Endothelial cell of umbilical vein (primary cell): ENCODE measurements at regions not wholly inside any gene's neighbourhood (a gene's known extent, or its start where the extent isn't known, plus 50 kb on each side); places are given as distances from the start of the nearest gene placed in this dataset.

Experiments used
- FOS ChIP-seq: IDR thresholded peaks from 2 replicates; pipeline ENCODE4 v1.6.1; 2011; ENCODE audit warnings: mild to moderate bottlenecking, low read length, moderate library complexity, borderline replicate concordance; ENCODE audit not compliant: insufficient read depth
- MAX ChIP-seq: IDR thresholded peaks from 2 replicates; pipeline ENCODE4 v1.6.1; 2011; ENCODE audit not compliant: insufficient read depth, insufficient read length
- POLR2A ChIP-seq: IDR thresholded peaks from 2 replicates; pipeline ENCODE4 v1.6.1; 2012; ENCODE audit warnings: low read depth, mild to moderate bottlenecking, control low read depth, low read length
- TF ChIP-seq, protein P1 (sequence below), 2 donors: IDR thresholded peaks; 1 replicate in 1 of 2; 2 replicates in 1 of 2; pipeline ENCODE4 v1.5.1; 2011; ENCODE audit warnings: low read length in 2 of 2, mild to moderate bottlenecking in 2 of 2, moderate library complexity in 2 of 2, control low read depth in 1 of 2, inconsistent platforms in 1 of 2, low read depth in 1 of 2; ENCODE audit not compliant: insufficient read depth in 1 of 2; ENCODE audit errors: extremely low read depth in 1 of 2

DNA sequence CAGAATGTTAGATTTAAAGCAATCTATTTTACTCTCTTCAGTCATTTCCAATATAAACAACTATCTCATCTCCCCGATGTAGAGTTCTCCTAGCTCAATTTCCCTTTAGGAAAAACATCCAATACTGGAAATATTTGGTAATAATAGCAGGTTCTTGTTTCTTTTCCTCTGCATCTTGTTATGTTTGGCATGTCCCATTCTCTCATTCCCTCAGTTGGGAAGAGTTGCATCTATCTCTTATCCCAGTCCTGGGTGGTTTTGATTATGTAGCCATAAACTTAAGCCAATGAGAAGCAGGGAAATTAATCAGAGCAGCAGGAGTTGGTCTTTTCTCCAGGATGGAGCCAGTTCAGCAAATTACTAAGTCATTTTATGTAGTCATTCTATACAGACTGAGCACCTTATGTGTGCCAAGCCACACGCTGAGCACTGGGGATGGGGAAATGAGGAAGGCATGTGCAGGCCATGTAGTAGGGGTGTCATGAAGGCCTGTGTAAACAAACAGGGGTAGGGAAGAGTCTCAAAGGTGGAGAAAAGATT lies 418.2 kb upstream of the NFIA start:
- TF ChIP-seq FOS (no peak), POLR2A (no peak), MAX (no peak)
- TF ChIP-seq, protein P1, sequence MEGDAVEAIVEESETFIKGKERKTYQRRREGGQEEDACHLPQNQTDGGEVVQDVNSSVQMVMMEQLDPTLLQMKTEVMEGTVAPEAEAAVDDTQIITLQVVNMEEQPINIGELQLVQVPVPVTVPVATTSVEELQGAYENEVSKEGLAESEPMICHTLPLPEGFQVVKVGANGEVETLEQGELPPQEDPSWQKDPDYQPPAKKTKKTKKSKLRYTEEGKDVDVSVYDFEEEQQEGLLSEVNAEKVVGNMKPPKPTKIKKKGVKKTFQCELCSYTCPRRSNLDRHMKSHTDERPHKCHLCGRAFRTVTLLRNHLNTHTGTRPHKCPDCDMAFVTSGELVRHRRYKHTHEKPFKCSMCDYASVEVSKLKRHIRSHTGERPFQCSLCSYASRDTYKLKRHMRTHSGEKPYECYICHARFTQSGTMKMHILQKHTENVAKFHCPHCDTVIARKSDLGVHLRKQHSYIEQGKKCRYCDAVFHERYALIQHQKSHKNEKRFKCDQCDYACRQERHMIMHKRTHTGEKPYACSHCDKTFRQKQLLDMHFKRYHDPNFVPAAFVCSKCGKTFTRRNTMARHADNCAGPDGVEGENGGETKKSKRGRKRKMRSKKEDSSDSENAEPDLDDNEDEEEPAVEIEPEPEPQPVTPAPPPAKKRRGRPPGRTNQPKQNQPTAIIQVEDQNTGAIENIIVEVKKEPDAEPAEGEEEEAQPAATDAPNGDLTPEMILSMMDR (IDR thresholded peaks at IDR 0.05; ENCODE audit: extremely low read depth in 1 of 2, insufficient read depth in 1 of 2, low read depth in 1 of 2, low read length in 2 of 2), result no peak
